ENCODE measurements at regions not wholly inside any gene's neighbourhood (a gene's known extent, or its start where the extent isn't known, plus 50 kb on each side); places are given as distances from the start of the nearest gene placed in this dataset.

DNA sequence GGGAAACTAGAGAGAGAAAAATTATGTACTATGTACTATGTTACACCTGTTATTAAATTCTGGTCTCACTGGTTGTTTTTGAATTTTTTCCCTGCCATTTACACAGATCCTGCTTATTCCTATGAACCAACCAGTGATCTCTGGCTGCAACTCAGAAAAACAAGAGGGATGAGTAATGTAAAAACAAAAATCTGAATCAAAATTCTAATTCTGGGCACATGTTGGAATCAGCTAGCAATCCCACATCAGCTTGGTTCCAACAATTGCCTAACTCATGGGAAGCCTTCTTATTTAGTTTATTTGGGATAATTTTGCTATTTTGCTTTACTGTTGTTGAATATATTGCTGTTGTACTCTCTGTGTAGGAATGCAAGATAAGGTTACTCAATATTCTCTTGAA lies 78.3 kb downstream of the PLK2 start:
- TF ChIP-seq, protein P1, sequence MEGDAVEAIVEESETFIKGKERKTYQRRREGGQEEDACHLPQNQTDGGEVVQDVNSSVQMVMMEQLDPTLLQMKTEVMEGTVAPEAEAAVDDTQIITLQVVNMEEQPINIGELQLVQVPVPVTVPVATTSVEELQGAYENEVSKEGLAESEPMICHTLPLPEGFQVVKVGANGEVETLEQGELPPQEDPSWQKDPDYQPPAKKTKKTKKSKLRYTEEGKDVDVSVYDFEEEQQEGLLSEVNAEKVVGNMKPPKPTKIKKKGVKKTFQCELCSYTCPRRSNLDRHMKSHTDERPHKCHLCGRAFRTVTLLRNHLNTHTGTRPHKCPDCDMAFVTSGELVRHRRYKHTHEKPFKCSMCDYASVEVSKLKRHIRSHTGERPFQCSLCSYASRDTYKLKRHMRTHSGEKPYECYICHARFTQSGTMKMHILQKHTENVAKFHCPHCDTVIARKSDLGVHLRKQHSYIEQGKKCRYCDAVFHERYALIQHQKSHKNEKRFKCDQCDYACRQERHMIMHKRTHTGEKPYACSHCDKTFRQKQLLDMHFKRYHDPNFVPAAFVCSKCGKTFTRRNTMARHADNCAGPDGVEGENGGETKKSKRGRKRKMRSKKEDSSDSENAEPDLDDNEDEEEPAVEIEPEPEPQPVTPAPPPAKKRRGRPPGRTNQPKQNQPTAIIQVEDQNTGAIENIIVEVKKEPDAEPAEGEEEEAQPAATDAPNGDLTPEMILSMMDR (IDR thresholded peaks at IDR 0.05; ENCODE audit: low read length) = no peak
- TF ChIP-seq EZH2 (IDR thresholded peaks at IDR 0.05; ENCODE audit: borderline replicate concordance, low read length) = no peak
